Activated CD4-positive, alpha-beta T cell treated with anti-CD3 and anti-CD28 coated beads for 4 hours (primary cell): ENCODE measurements at regions not wholly inside any gene's neighbourhood (a gene's known extent, or its start where the extent isn't known, plus 50 kb on each side); places are given as distances from the start of the nearest gene placed in this dataset.
A peak's percentile ranks its signal among the peaks of the same experiment; 100 is the strongest.

Source experiments
- DNase-seq, 2 donors: peaks; one replicate each; pipeline ENCODE4 v3.0.0-alpha.2; 2020

DNA sequence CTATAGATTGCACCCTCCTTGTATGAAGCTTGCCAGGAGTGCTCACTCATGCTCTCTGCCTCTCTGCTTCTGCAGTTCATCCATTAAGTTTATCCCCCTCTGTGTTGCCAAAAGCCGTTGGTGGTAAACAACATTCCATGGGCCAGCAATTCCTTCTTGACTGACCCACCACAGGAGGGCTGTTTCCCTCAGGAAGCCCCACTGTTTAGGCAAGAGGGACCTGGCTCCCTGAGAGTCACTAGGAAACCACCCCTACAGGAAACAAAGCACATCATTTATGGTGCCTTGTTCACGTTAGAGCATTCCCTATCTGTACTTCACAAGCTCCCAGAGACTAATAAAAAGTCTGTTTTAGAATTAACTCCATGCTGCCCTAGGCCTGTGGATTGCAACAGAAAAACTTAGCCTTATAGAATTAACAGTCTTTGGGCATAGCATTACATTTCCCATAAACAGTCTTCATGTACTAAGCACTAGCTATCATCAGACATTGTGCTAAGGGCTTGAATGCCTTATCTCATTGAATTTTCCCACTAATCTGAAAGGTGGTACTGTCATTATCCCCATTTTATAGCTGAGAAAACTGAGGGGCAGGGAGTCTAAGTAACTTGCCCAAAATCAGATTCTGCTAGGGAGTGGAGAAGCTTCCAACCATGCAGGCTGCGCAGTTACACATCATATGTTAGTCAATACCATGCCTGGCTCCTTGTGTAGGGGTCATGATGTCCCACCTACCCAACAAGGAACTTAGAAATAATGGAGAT, 149.9 kb downstream of the SHQ1 start:
- DNase-seq, result no peak

DNA sequence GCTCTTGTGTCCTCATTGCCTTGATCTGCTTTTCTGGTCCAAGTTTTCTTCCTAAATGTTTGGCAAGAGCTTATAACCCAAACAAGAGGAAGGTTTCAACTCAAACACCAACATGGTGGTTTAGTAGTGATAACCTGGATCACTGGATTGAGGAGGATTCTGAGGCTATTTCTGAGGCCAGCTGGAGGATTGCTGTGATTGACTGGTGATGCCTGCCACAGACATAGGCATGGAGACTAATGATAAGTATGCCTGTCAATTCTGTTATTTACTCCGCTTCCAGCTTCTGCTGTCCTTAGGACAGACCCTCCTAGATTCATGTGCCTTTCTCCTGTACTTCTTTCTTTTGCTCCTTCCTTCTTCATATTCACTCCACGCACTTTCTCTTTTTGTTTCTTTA, 150.5 kb downstream of the SHQ1 start:
- DNase-seq, result no peak

GRCh38 chr3:72696815-72697214, 151.4 kb downstream of the SHQ1 start:
- no peak for DNase-seq

GRCh38 chr3:72694398-72694797, 153.8 kb downstream of the SHQ1 start:
- no peak for DNase-seq

DNA sequence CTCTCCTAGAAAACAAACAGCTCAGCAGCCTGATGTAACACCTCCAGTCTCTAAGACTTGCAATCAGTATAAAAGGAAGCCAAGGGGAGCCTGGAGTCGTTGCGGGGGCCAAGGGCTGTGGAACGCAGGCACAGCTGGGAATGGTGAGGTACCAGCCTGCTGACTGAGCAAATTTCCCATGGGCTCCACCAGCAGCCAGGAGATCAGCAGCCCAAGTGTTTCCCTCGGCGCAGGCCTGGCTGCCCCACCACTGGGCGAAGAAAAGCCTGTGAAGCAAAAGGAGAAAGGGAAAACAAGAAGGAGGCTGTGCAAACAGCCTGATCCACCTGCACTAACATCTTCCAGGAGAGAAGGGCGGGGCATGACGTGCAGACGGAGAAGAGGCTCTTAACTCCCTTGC, 155.3 kb downstream of the SHQ1 start:
- DNase-seq, result no peak

DNA sequence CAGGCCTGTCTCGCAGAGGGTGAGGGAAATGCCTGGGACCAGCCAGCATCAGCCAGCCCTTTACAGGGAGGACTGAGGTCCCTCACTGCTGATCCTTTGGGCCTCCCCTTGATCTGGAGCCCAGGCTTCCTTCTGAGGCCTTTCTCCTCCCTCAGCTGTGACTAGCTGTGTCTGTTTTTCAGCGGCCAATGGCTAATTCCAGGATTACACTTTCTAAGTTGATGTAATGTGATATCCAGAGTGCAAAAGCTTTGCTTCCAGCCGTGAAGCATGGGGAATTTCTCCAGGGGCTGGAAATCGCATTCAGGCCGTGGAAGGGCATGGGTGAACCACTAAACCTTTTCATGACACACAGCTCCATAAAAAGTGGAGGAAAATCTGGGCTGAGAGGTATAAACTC, 157.6 kb downstream of the SHQ1 start:
- no peak for DNase-seq

DNA sequence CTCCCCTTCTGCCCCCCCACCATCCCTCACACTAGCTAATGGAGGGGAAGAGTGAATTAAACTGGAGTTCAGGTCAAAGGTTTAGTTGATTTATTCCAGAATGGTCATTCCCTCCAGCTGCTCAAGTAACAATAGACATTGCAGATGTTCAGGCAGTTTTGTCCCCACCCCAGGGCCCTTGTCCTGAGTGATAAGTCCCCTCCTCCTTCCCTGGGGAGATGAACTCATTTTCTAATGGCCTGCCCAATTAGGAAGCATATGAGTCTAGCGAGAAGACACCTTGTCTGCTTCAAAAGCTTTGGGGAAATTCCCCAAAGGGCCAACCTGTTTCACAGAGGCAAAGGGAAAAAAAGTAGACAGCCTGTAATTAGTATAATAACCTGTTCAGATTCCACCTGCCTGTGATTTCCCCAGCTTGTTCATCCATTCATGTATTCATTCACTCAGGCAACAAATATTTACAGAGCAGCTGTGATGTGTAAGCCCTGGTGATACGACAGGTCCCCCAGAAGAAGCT, 165.3 kb downstream of the SHQ1 start:
- no peak for DNase-seq

DNA sequence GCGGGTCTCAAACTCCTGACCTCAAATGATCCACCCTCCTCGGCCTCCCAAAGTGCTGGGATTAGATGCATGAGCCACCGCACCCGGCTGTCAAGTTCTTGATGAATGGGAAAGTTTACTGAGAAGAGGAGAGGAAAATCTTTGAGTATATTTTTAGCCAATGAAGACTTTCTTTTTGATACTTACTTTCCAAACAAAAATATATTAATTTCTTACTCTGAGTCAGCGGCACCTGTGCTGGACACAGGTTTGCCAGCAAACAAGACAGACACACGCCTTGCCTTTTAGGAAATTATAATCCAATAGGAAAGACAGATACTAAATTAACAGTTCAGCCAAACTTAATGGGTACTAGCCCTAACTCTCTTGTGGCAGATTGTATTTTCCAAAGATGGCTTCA, 166.6 kb downstream of the SHQ1 start:
- no peak for DNase-seq

DNA sequence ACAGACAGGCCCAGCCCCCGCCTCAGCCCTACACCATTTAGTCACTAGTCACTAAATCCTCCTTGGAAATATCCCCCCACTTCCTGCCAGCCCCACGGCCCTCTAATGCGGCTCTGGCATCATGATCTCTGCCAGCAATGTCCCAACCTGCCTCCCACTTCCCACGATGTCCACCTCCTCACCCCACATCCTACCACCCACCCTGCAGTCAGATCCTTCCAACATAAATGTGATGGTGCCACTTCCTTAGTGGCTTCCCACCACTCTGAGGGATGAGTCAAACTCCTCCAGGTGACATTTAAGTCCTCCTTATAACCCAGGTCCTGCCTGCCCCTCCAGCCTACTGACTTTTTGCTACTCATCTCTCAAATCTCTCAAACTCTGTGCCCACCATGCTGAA, 167.5 kb downstream of the SHQ1 start:
- no peak for DNase-seq

DNA sequence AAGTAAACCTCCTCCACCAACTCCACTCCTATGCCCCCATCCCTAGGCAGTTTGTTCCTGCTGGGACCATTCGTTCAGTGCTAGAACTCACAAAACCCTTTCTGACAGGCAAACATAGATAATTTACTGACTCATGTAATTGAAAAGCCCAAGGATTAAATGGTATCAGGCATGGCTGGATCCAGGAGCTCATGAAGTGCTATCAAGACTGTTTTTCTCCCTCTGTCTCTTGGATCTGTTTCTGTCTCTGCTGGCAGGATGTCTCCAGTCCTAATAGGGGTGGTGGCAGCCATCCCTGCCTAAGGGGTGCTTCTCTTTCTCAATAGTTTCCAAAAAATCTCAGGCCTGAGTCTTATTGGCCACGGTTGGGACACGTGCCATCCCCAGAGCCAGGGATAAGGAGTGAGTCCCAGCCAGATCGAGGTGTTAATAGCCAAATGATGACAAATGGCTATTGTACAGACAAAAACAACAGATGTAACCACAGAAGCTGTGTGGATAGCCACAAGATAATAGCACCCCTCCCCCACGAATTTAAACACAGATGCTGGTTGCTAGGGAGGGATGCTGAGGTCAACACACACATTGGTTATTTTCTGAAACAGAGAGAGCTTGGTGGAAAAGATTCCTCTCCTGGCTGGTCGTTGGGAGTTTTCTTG, 168.6 kb downstream of the SHQ1 start:
- DNase-seq, result no peak

- no peak for DNase-seq
Measured at GRCh38 chr3:72678867-72679266, 169.4 kb downstream of the SHQ1 start.

DNA sequence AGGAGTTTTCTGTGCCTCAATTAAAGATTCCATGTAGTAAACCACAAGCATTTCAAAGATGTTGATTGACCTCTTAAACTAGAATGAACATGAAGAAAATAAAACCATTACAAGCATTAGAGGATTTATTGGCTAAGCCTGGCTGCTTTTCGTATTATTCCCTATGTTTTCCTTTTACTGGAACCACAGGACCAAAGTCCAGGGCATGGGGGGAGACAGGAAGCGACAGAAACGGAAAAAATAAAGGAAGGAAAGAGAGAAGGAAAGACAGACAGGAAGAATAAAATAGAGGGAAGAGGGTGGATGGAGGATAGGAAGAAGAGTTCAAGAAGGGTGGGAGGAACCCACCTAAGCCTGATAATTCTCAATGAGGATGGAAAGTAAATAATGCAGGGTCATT, 169.9 kb downstream of the SHQ1 start:
- no peak for DNase-seq

DNA sequence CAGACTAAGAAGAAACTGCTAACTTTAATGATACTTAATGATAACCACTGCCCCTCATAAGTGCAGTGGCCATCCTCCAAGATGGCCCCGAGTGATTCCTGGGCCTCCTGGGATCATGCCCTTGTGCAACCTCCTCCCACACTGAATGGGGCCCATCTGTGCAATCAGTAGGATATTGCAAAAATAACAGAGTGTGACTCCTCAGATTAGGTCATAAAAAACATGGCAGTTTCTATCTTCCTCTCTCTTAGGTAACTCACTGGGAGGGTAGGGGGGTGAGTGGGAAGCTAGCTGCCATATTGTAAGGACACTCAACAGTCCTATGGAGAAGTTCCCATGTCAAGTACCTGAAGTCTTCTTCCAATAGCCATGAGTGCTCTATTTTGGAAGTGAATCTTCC, 173.0 kb downstream of the SHQ1 start:
- no peak for DNase-seq

DNA sequence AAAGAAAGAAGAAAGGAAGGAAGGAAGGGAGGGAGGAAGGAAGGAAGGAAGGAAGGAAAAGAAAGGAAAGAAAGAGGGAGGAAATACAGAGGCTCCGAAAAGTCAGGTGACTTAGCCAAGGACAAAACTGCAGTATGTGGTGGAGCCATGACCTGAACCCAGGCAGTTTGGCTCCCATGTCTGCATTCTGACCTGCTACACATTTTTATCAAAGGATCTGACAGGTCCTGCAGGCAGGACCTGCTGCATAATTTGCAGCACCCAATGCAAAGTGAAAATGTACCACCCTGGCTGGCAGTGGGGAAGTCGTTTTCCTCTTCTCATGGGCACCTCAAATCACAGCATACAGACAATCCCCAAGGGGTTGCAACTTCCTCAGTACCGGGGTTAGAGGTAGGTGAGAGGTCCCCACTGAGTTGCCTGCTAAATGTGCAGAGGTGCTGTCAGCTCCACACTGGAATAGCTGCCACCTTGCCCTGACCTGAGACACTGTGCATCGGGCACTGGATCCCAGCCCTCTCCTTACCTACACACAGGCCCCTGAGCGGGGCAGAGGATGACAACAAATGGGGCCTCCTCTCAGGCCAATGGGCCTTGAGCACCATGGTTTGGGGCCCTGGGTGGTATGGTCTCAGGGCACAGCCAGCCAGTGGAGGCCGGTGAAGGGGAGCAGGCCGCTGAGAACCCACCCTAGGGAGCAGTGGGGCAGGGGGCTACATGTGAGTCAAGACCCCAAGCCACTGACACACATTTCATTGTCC, 175.1 kb downstream of the SHQ1 start:
- no peak for DNase-seq

DNA sequence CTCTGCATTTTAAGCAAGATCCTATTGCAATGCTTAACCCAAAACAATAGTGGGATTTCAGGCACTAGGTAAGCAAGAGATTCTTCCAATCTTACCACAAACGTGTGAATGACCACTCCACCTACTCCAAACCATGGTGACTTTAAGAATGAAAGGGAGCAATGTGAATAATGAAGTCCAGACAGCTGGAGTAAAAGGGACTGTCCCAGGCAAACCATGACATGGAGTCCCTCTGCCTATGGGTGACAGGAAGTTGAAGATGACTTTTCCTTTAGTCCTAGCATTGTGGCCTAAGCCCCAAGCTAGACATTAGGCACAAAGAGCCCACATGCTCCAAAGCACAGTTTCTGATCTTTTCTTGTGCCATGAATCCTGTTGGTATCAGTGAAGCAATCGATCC, 179.0 kb downstream of the SHQ1 start:
- DNase-seq, result no peak

GRCh38 chr3:72666447-72666755, 181.8 kb downstream of the SHQ1 start:
- DNase-seq, result no peak

DNA sequence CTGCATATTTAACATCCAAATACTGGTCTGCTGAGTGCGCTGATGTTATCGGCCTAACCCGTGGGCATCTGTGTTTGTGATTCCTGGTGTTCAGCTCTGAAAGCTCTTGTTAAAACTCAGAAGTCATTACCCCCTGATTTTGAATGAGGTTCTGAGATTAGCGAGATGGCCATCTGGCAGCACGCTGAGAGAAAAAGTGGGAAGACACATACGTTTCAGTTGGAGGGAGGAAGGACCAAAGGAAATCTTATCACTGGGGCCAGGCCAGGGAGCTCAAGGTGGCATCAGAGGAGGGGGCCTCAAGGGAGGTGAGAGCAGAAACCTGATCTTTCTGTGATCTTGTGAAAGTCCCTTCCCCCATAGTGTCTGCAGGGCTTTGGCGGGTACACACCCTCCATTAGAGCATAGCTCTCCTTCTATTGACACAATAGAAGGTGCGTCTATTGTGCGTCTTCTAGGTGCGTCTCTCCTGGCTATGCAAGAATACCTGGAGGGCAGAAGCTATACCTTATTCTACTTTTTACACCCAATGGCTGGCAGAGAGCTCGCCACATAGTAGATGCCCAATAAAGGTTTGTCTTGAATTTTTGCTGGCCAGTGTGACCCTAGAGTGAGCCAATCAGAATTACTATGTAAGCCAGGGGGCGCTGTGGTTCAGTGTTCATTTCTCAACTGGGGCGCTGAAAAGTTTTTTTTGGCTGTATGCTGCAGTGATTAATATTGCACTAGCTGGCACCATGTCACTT, 182.4 kb downstream of the SHQ1 start:
- DNase-seq, result peak; percentile 39 to 52

GRCh38 chr3:72665103-72665502, 183.1 kb downstream of the SHQ1 start:
- no peak for DNase-seq

GRCh38 chr3:72664184-72664975, 183.9 kb downstream of the SHQ1 start:
- no peak for DNase-seq

DNA sequence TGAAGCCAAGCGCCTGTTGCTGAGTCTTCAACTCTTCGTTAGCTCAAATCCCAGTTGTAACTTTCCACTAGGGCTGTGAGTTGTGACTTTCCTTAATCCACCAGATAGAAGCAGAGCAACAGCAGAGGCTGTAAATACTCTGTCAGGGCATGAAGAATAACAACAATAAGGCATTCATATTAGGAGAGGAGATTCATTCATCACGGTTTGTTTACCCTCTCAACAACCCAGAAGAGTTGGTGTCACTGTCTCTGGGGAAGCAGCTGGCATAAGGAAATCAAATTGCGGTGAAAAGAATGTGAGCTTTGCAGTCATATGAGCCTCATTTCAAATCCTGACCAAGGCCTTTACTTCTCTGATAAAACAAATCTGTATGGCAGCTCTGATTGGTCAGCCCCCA, 184.8 kb downstream of the SHQ1 start:
- DNase-seq, result no peak

GRCh38 chr3:72661115-72661457, 187.2 kb downstream of the SHQ1 start:
- no peak for DNase-seq

DNA sequence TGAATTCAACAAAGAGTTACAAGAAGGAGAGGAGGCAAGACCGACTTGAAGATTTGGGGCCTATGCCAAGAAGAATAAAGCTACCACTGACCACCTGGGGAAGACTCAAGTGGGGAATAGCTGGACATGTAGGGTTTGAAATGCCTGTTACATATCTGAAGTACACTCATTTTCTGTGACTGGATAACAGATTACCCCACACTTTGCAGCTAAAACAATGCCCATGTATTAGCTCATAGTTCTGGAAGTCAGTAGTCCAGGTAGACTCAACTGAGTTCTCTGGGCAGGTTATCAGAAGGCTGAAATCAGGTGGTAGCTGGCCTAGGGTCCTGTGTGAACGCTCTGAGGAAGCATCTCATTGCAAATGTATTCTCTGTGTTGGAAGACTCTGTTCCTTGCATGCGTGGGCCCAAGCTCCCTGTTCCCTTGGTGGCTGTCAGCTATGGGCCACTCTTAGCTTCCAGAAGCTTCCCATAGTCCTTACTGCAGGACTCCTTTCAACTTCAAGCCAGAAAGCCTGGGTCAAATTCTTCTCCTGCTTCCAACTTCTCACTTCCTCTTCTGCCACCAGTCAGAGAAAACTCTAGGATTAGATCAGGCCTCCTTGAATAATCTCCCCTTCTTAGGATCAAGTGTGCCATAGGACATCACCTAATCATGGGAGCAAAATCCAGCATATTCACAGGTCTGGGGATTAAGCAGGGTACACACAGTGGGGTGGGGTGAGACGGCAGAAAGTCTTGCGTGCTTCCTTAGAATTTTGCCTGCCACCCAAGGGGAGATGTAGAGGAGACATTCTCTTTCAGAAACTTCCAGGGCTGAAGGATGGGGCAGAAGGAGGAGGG, 187.8 kb downstream of the SHQ1 start:
- no peak for DNase-seq
